ENCODE measurements at regions not wholly inside any gene's neighbourhood (a gene's known extent, or its start where the extent isn't known, plus 50 kb on each side); places are given as distances from the start of the nearest gene placed in this dataset.

GRCh38 chr4:116913451-116913850, 171.9 kb downstream of the TRAM1L1 start:
- no peak for TF ChIP-seq CTCF (IDR thresholded peaks at IDR 0.05; ENCODE audit: borderline replicate concordance, insufficient read depth, low read depth, low read length)
- H3K4me3 ChIP-seq (ENCODE audit: low read depth, low read length) = no peak overlapping the region

GRCh38 chr4:116906758-116907157, 178.6 kb downstream of the TRAM1L1 start:
- H3K4me3 ChIP-seq (ENCODE audit: low read depth, low read length) = no peak overlapping the region
- no peak for TF ChIP-seq CTCF (IDR thresholded peaks at IDR 0.05; ENCODE audit: borderline replicate concordance, insufficient read depth, low read depth, low read length)

GRCh38 chr4:116899561-116899960, 185.8 kb downstream of the TRAM1L1 start:
- no peak overlapping the region for H3K4me3 ChIP-seq (ENCODE audit: low read depth, low read length)
- no peak for TF ChIP-seq CTCF (IDR thresholded peaks at IDR 0.05; ENCODE audit: borderline replicate concordance, insufficient read depth, low read depth, low read length)

DNA sequence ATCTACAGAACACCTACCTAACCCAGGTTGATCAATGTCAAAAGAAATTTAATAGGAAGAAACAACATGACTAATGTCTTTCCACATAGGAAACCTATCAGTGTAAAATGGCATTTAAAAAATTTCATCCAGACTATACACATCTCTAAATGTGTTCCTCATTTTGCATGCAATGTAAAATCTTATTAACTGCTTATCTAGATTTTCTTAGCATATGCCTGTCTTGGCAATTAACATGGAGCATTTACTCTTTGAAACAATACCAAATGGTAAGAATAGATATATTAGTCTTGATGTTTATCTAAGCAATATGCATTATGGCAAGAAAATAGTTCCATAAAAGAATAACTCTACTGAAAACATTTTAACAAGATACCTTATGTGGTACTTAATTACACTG, 199.8 kb downstream of the TRAM1L1 start:
- no peak for TF ChIP-seq CTCF (IDR thresholded peaks at IDR 0.05; ENCODE audit: borderline replicate concordance, insufficient read depth, low read depth, low read length)
- no peak overlapping the region for H3K4me3 ChIP-seq (ENCODE audit: low read depth, low read length)

DNA sequence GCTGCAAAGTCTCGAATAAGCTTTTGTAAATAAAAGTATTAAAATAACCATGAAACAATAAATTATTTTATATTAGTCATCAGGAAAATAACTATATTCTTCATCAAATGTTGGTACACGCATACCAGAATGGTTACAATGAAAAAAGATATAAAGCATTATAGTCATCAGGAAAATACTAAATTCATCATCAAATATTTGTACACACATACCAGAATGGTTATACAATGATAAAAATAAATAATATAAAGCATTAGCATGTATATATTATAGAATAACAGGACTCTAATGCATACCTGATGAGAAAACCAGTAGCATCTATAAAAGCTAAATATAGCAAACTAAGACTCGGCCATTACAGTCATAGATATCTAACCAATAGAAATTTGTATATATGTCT, 202.9 kb downstream of the TRAM1L1 start:
- TF ChIP-seq CTCF (IDR thresholded peaks at IDR 0.05; ENCODE audit: borderline replicate concordance, insufficient read depth, low read depth, low read length) = no peak
- no peak overlapping the region for H3K4me3 ChIP-seq (ENCODE audit: low read depth, low read length)

- TF ChIP-seq CTCF (IDR thresholded peaks at IDR 0.05; ENCODE audit: borderline replicate concordance, insufficient read depth, low read depth, low read length) = no peak
- no peak overlapping the region for H3K4me3 ChIP-seq (ENCODE audit: low read depth, low read length)
Observed at GRCh38 chr4:116881077-116881476, 204.3 kb downstream of the TRAM1L1 start.

- TF ChIP-seq CTCF (IDR thresholded peaks at IDR 0.05; ENCODE audit: borderline replicate concordance, insufficient read depth, low read depth, low read length) = no peak
- no peak overlapping the region for H3K4me3 ChIP-seq (ENCODE audit: low read depth, low read length)
Observed at GRCh38 chr4:116880625-116881024, 204.8 kb downstream of the TRAM1L1 start.

Data from GM12875 (cell line).